Stimulated activated CD8-positive, alpha-beta memory T cell treated with anti-CD3 and anti-CD28 coated beads, Interleukin-7, amount 100 ng/mL, for 4 hours (primary cell): ENCODE measurements at regions not wholly inside any gene's neighbourhood (a gene's known extent, or its start where the extent isn't known, plus 50 kb on each side); places are given as distances from the start of the nearest gene placed in this dataset.

Experiments
- DNase-seq, 2 donors: peaks; one replicate each; pipeline ENCODE4 v3.0.0-alpha.2; 2020; ENCODE audit warnings: low read depth in 2 of 2

DNA sequence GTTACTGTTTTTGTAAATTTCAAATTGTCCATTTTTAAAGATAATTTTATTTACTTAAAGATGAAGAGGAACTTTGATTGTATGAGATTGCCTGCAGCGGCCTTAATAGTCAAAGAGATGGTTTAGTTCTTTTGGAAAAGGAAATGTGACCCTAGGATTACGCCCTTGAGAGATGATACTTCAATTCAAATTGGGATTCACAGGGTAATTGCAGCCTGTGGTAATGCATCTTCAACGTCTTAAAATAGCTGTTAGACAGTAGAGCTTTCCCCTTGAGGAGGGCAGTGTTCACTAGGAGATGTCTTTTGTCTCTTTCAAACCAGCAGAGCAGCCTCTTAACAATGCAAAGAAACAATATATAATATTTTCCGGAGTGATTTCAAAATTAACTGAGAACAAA lies 127.1 kb downstream of the TAF11L14 start:
- no peak for DNase-seq

DNA sequence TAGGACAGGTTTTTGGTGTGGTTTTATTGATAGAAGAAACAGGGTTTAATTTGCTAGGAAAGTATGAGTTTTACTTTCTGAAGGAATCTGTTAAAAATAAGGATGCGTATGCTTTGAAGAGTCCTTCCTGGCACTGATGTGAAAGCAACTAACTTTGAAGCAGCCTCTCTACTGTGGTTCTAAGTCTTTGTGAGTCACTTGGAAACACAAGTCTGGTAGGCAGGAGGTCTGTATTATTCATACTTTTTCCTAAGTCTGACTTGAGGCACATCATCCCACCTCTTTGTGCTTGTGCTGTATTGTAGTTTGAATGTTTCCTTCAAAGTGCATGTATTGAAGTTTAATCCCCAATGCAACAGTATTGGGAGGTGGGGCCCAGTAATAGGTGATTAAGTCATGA lies 129.0 kb downstream of the TAF11L14 start:
- DNase-seq, result no peak

DNA sequence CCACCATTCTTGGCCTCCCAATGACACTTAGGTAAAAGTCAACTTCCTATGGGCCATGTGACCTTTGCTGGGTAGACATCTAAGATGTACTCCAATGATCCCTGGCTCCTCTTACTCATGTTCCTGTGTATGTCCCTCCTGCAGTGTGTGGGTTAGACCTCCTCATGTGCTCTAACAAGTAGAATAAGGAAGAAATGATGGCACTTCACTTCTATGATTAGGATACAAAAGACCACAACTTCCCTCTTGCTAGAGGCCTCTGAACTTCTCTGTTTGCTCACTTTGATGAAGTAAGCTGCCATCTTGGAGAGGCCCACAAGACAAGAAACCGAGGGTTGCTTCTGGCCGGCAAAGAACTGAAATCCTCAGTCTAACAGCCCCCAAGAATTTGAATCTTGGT lies 131.8 kb downstream of the TAF11L14 start:
- DNase-seq, result no peak

DNA sequence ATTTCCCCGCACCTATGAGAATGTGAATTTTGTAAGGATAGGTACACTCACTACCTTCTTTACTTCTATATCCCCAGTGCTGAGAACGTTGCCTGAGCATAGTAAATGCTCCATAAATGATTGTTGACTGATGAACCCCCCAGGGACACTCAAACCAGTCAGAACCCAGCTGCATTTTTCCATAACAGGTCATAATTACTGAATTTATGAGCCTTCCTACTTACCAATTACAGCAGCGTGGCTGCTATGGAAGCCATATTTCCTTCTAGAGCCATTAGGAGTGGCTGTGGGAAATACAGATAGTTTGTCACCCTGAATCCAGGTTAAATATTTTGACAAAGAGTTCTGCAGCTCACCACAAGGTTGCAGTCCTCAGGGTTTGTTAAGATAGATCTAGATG lies 135.0 kb downstream of the TAF11L14 start:
- DNase-seq, result no peak

DNA sequence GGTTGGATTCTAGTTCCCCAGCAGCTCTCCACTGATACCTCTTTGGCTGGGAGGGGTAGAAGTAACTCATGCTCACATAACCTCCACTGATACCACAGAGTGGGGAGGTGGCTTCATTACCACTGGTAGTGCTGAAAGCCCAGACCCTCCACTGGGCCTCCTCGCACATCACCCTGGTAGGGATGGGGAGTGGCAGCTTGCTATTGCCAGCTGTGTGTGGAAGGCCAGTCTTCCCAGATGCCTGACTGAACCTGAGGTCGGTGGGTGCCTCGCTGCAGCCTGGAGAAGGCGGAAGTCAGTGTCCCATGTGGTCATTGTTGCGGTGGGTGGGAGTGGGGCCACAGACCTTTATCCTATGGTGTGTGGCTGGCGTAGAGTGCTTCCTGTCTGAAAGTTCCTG lies 138.0 kb downstream of the TAF11L14 start:
- no peak for DNase-seq

DNA sequence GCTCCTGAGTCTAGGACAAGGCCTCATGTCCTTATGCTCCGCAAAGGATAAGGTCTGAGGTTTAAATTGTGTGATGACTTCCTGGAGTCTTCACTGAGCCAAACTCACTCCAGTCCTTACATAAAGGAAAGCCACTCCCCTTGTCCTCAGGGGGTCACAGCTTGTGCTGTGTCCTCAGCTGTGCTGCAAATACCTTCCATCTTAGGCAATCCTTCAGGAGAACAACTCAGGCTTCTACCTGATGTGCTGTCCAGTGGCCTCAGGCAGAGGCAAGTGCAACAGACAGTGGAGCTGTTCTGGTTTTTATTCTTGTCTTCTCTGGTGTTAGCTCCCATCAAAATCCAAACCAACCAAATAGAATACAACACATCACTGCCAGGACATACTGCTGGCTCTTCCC lies 151.5 kb downstream of the TAF11L14 start:
- DNase-seq, result no peak

DNA sequence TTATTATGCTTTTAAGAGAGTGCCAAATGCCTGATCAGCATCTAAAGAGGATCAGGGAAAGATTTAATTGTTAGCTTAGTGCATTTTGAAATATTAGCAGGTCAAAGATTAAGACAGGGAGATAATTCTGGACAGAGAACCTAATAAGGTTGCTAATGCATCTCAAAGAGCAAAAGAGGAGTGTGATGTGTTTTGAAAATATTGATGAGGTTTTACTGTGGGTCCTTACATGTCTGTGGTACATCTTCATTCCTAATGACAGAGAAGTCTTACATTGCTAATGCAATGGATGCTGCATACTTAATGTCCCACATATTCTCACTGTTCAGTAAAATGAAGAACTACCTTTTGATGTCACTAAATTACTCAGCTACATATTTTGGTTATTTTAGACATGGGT lies 154.1 kb downstream of the TAF11L14 start:
- no peak for DNase-seq

DNA sequence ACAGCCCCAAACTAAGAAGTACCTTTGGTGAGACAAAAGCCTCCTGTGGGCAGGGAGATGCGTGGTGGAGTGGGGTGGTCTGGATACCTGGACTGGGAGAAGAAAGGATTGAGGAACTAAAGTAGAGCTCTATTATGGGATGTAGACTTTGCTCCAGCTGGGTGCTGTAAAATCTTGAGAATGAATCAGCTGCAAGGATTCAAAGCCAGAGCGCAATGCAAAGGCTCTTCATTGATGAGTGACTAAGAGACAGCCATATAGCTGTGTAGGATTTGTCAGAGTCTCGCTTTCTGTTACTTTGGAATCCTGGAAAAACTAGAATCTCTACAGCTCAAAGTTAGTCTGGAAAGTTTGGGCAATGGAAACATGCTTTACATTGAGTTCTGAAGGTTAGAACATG lies 159.9 kb downstream of the TAF11L14 start:
- no peak for DNase-seq

DNA sequence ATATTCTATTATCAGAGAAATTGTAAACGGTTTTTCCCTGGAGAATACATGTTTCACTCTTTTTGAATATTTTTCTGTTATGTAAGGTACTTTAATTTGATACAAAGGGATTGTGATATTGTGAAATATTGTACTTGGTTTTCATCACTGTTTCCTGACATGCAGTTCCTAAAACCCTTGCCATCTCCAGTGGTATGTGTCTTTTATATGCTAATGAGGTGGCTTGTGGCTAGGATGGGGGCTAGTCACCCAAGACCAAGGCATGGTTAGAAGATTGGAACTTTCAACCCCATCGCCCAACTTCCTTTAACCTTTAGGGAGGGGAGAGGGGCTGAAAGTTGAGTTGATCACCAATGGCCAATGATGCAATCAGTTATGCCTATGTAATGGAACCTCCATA lies 160.6 kb downstream of the TAF11L14 start:
- DNase-seq, result no peak

DNA sequence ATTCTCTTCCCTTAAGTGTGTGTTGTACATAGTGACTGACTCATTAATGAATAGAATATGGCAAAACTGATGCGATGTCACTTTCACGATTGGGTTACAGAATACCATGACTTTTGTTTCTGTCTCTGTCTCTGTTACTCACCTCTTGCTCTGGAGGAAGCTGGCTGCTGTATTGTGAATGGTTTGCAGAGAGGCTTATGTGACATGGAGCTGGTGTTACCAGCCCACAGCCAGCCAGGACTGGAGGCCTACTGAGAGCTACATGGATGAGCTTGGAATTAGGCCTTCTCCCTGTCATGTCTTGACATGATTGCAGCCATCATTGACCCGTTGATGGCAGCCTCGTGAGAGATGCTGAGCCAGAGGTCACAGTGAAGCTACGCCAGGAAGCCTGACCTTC lies 161.9 kb downstream of the TAF11L14 start:
- DNase-seq, result no peak

DNA sequence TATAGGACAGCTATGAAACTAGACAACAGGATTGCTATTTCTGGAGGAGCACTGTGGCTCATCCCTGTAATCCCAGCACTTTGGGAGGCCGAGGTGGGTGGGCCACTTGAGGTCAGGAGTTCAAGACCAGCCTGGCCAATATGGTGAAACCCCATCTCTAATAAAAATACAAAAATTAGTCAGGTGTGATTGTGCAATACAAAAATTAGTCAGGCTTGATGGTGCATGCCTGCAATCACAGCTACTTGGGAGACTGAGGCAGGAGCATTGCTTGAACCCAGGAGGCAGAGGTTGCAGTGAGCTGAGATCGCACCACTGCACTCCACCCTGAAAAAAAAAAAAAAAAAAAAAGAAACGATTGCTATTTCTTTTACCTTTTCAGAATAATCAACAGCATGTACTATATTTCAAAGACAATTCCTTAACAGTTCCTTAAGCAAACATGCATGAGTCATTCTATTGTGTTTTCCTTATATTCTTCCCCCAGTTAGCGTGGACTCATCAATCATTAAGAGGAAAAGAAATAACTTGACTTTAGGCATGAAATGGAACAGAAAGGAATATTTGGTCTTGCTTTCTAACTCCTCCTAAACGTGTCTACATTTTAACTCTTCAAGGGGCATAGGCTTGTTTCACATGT lies 162.6 kb downstream of the TAF11L14 start:
- DNase-seq, result no peak

DNA sequence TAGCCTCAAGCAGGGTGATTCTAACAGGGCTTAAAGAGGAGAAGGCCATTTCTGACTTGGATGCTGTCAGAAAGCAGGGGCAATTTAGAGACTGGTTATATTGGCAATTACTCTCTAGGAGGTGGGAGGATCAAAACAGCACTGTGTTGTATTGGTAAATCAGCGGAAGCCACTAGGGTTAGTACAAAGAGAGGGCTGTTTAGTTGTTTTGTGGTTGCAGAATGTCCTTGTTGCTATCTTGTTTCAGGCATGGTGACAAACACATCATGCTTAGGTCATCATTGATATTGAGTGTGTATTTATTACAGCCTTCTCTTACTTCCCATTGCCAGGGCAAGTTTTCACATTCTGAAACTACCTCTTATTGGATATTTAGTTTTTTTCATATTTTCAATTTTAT lies 165.3 kb downstream of the TAF11L14 start:
- no peak for DNase-seq

DNA sequence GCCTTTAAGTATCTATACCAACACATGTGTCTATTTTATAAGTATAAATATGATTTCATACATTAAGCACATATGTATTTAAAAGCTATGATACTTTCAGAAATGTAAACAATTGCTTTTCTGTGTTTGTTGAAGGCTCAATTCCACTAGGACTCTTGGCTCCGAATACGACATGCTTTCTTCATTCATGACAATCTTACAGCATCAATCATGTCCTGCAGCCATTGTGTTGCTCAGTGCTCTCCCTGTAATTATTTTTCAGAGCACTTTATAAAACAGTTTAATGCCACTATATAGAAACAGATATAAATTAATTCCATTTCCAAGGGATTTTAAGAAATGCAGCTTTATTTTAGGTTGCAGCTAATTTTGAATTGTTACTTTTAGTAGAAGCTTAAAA lies 167.3 kb downstream of the TAF11L14 start:
- DNase-seq, result no peak

DNA sequence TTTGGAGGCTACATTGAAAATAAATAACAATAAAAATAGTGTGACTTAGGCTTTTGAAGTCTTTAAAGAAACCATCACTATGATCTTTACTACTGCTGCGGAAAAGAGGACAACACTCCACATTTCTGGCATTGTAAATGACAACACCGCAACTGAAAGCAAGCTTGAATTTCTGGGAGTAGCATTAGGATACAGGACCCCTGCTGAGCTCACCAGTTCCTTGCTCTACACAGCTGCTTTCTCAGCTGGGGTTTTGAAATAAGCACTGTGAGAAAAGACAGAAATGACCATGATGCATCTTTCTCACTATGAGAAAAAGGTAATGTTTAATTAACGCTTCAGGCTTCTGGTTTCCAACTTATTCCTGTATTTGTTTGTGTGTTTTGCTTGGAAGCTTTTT lies 168.0 kb downstream of the TAF11L14 start:
- DNase-seq, result no peak

DNA sequence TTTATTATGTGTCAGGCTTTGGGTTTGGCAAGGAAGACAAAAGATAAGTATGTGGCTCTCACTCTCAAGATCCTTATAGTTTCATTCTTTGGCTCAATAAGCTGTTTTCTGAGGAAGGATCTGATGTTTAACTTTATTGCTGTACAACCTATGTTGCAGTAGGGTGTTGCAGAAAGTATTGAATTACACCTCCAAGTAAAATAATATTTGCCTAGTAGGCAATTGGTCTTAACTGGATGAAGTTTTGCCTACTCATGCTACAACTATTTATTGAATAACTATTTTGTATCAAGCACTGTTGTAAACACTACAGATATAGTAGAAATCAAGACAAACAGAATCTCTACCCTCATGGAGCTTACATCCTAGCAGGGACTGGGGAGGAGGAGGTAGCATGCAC lies 169.7 kb downstream of the TAF11L14 start:
- no peak for DNase-seq

DNA sequence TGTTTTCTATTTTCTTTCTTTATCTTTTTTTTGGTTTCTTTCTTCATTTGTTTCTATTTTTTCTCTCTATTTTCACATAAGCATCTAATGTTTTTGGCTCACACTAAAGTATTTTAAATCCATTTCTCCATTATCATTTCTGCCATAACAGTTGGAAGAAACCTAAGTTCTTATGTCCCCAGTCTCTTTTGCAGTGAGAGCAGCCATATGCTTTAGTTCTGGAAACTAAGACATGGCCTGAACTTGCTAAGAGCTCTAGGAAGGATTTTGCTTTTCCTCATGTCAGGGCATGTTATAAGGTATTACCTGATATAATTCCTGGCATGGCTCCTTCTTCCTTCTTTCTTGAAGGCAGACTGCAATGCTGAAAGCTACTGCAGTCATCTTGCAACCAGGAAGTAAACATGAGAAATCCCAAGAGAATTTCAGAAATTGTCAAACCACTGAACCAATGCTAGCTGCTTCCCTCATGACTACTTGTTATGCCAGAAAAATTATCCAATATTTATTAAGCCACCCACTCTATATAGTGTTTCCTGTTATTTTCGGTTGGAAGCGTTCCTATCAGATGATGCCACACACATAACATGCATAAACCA lies 171.1 kb downstream of the TAF11L14 start:
- no peak for DNase-seq

DNA sequence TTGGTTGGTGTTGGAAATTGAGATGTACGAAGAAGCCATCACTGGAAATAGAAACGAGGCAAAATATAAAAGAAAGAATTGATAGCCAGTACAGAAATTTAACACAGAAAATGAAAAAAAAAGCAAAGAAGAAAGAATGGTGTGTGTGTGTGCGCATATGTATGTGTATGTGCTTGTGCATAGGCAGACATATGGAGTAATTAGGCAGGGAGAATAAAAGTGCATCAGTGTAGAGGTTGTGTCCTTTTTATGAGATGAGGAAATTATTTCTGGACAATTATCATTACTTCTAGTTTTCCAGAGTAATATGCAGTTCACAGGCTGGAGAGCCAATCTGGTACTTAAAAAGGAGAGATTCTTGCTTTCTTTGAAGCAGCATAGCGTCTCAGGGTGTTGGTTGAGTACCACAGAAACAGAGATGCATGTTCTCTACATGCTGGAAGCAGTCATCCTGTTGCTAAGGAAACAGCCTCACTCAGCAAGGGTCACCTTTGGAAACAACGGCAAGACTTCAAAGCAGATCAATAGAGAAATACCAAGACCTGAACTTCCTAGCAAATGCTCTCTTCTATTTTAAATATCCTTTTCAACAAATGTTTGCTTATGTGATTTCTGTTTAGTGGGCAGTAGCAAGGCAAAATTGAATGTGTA lies 172.7 kb downstream of the TAF11L14 start:
- DNase-seq, result no peak

DNA sequence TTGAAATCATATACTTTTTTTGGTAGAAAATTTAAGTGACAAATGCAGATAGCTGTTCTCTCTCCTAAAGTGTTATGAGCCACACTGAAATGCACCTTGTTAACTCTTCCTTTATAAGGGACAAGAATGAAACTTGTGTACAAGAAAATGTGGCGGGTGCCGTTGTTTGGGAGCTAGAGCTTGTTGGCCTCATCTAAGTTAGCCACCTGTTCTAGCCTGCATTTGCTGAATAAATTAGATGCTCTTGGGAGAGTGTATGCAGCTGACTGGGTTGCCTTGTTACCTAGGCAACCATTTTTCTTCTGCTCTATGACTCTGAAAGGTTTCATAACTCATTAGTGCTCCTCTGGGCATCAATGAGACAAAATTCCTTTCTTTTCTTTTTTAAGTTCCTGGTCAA lies 174.3 kb downstream of the TAF11L14 start:
- DNase-seq, result no peak

DNA sequence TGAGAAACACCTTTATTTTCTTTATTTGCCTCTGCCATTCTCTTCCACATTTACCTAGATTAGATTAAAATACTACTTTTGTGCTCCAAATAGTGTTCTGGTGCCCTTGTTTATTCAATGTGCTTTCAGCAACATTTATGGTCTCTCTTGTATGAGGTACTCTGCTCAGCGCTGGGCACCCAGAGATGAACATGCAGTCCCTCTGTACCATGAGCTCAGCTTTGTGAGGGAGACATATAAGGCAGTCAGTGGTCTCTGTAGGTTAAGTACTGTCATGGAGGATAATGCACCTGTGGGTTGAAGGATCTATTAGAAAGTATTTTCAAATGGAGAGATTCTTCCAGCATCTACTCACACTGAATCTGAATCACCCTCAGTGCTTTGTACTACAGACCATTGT lies 176.5 kb downstream of the TAF11L14 start:
- no peak for DNase-seq

DNA sequence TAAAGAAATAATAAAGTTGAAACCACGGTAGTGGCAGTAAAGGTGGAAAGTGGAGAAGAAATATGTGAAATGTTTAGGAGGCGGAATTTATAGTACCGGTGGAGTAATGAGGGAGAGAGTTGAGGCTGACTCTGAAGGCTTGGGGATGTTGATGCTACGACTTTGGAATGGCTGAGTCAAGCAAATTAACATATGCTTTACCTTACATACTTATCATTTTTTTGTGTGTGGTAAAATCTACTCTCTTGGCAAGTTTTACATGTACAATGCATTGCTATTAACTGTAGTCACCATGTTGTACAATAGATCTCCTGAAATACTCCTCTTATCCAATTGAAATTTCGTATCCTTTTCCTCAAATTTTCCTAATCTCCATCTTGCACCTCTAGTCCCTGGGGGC lies 179.0 kb downstream of the TAF11L14 start:
- DNase-seq, result no peak

DNA sequence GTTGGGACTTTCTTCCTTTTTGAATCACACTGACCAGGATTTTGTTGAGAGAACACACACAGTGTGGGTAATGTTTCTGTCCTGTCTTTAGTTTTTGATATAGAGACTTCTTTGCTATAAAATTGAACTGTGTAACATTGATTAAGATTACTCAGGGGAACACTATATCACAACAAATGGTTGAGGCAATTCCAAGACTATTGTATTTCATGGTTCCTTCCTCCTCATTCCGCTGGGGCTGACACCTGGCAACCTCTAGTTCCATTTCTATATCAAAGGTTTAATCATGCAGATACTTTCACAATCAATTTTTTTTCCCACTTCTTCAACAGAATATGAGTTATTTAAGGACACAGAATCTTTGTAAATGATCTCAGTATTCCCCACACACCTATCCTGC lies 182.2 kb downstream of the TAF11L14 start:
- no peak for DNase-seq

DNA sequence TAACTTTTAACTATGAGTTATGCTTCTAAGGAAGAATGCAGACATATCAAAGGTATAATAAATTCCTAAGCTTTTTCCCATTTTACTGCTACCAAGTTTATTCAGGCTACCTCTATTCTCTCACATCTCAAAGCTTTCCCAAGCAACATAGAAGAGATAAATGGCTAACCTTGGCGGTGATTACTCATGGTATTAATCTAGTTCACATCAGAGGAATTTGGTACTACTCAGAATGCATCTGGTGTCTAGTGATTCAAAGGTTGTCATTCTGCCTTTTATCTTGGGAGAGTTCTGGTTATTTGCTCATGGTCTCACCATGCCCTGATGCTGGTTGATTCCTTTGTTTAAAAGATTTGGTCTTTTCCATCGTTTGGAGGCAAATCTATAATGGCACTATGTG lies 182.7 kb downstream of the TAF11L14 start:
- DNase-seq, result no peak

DNA sequence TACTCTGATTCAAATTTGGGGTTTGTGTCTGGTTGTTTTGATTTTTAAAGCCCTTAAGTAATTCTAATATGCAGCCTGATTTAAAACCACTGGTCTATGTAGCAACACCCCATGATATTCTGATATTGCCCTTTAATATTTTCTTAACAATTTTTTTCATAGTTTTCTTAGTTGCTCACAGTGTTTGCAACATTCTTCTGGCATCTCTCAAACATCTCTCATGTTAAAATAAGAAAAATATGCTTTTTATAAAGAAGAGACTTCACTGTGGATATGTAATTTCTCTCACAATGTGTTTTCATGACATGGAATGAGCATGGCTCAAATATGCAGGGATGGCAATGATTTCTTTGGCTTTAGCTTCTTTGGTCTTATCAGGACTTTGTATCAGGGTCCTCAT lies 183.7 kb downstream of the TAF11L14 start:
- DNase-seq, result no peak

DNA sequence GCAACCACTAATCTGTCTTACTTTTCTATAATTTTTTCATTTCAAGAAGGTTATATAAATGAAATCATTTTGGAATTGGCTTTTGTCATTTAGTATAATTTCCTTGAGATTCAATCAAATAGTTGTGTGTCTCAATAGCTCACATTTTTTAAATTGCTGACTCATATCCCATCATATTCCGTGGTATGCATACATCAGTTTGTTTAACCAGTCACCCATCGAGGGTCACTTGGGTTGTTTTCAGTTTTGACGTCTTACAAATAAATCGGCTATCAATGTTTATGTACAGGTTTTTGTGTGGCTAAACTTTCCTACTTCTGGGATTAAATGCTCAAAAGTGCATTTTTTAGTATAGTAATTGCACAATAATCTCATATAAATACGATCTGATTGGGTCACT lies 185.5 kb downstream of the TAF11L14 start:
- no peak for DNase-seq
